Smooth muscle cell (in vitro differentiated cells): ENCODE measurements at regions not wholly inside any gene's neighbourhood (a gene's known extent, or its start where the extent isn't known, plus 50 kb on each side); places are given as distances from the start of the nearest gene placed in this dataset.
A peak's percentile ranks its signal among the peaks of the same experiment; 100 is the strongest.

Experiments
- DNase-seq: peaks from one replicate; lab custom pipeline; 2025; ENCODE audit not compliant: unreplicated experiment; lab: John Stamatoyannopoulos, UW
- H2AFZ ChIP-seq: fragments of 200-600 bp; sonication (generic); 2 replicates; pipeline ENCODE4 v1.6.0; 2016; ENCODE audit warnings: antibody characterized with exemption, low read depth, mild to moderate bottlenecking
- H3F3A ChIP-seq: fragments of 200-600 bp; sonication (generic); 2 replicates; pipeline ENCODE4 v1.6.0; 2017; ENCODE audit warnings: antibody characterized with exemption, low read depth
- H3K27ac ChIP-seq: fragments of 200-600 bp; sonication (generic); 2 replicates; pipeline ENCODE4 v1.5.1; 2016; ENCODE audit warnings: low read depth, mild to moderate bottlenecking
- H3K27me3 ChIP-seq: fragments of 200-600 bp; sonication (generic); 2 replicates; pipeline ENCODE4 v1.6.1; 2016; ENCODE audit warnings: low read depth, mild to moderate bottlenecking
- H3K36me3 ChIP-seq: fragments of 200-600 bp; sonication (generic); 2 replicates; pipeline ENCODE4 v1.5.1; 2016; ENCODE audit warnings: low read depth
- H3K4me1 ChIP-seq: fragments of 200-600 bp; sonication (generic); 2 replicates; pipeline ENCODE4 v1.5.1; 2016; ENCODE audit warnings: low read depth
- H3K4me2 ChIP-seq: fragments of 200-600 bp; sonication (generic); 2 replicates; pipeline ENCODE4 v1.6.0; 2016; ENCODE audit warnings: mild to moderate bottlenecking
- H3K4me3 ChIP-seq: fragments of 200-600 bp; sonication (generic); 2 replicates; pipeline ENCODE4 v1.5.1; 2016; ENCODE audit warnings: mild to moderate bottlenecking
- H3K79me2 ChIP-seq: fragments of 200-600 bp; sonication (generic); 2 replicates; pipeline ENCODE4 v1.6.0; 2016; ENCODE audit warnings: low read depth, mild to moderate bottlenecking
- H3K9ac ChIP-seq: fragments of 200-600 bp; sonication (generic); 2 replicates; pipeline ENCODE4 v1.6.0; 2016; ENCODE audit warnings: low read depth
- H3K9me3 ChIP-seq: fragments of 200-600 bp; sonication (generic); replicated peaks from 2 replicates; pipeline ENCODE4 v1.5.1; 2016; ENCODE audit warnings: low read depth
- H4K20me1 ChIP-seq: fragments of 200-600 bp; sonication (generic); 2 replicates; pipeline ENCODE4 v1.6.0; 2016; ENCODE audit warnings: low read depth
- WGBS: methylation state at CpG from one replicate; pipeline ENCODE4 v1.1.7; 2016; ENCODE audit warnings: low lambda C conversion rate; 5-methylcytosine and 5-hydroxymethylcytosine counted together
- TF ChIP-seq, protein P1 (sequence below): fragments of 200-600 bp; sonication (generic); IDR thresholded peaks from 2 replicates; pipeline ENCODE4 v1.5.1; 2017; ENCODE audit warnings: borderline replicate concordance, mild to moderate bottlenecking, antibody characterized with exemption; ENCODE audit not compliant: insufficient read depth, poor library complexity, severe bottlenecking

DNA sequence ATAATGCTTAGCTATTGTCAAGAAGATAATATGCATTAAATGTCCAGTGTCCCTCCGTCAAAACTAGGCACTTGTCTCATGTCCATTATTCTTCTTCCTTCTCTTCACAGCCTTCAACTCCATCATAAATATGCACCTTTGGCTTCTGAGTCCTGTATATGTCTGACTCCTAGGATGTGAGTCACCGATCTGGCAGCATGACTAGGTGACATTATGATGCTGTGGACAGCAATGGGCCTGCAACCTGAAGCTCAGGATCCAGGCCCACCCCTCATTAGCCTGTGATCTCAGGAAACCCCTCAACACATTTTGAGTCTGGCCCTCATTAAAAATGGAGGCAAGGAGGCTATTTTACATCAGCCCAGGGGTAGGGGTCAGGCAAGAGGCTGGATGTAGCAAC, 362.5 kb upstream of the ZMIZ1 start:
- no peaks in the 10 kb centered on the region for H3K27me3 ChIP-seq
- no peak overlapping the region for H3K4me3 ChIP-seq
- WGBS = 83% methylated on average over 2 of the region's 2 CpGs
- TF ChIP-seq, protein P1, sequence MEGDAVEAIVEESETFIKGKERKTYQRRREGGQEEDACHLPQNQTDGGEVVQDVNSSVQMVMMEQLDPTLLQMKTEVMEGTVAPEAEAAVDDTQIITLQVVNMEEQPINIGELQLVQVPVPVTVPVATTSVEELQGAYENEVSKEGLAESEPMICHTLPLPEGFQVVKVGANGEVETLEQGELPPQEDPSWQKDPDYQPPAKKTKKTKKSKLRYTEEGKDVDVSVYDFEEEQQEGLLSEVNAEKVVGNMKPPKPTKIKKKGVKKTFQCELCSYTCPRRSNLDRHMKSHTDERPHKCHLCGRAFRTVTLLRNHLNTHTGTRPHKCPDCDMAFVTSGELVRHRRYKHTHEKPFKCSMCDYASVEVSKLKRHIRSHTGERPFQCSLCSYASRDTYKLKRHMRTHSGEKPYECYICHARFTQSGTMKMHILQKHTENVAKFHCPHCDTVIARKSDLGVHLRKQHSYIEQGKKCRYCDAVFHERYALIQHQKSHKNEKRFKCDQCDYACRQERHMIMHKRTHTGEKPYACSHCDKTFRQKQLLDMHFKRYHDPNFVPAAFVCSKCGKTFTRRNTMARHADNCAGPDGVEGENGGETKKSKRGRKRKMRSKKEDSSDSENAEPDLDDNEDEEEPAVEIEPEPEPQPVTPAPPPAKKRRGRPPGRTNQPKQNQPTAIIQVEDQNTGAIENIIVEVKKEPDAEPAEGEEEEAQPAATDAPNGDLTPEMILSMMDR = no peak
- no peak overlapping the region for H2AFZ ChIP-seq
- no peaks in the 10 kb centered on the region for H3K4me1 ChIP-seq
- no peak for DNase-seq
- no peaks in the 10 kb centered on the region for H3K9me3 ChIP-seq
- no peak overlapping the region for H3K4me2 ChIP-seq
- no peaks in the 10 kb centered on the region for H4K20me1 ChIP-seq
- no peak overlapping the region for H3K9ac ChIP-seq
- H3K79me2 ChIP-seq = no peaks in the 10 kb centered on the region
- no peaks in the 10 kb centered on the region for H3K36me3 ChIP-seq
- no peaks in the 10 kb centered on the region for H3F3A ChIP-seq
- H3K27ac ChIP-seq = peak overlapping the region; percentile 42

DNA sequence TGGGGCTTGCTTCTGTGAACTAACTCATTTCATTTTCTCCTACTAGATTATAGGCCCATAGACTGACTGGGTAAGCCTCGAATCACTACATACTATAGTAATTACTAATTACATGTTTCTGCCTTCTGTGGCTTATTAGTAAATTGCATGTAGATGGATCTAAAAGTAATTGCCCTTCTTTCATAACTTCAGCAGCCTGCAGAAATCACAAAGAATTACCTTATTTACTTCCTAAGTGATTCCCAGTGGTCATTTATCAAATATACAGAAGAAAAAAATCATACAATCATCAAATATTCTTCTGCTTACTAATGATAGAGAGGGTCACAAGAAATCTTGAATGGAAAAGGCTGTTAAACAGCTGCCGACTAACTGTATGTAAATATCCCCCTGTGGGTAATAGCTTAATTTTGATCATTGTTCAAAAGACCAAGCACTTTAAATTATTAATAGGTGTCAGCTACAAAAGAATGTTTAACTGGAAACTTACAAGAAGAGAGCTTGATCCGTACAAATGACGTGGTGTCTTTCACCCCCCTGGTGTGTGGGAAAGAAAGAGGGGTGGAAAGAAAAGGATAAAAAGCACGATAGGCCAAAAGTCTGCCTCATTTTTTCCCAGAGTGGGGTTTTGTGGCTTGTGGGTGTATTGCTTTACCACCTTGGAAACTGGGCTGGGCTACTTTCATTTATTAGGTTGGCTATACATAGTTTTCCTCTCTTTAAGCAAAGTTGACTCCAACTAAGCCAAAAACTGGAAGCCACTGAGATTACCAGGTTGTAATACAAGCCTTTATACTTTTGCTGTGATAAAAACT, 361.8 kb upstream of the ZMIZ1 start:
- Histone ChIP-seq H3F3A (no peaks in the 10 kb centered on the region), H3K4me1 (no peaks in the 10 kb centered on the region), H3K27ac (peak overlapping the region; percentile 42), H3K9me3 (no peaks in the 10 kb centered on the region), H3K4me2 (no peak overlapping the region), H3K36me3 (no peaks in the 10 kb centered on the region), H3K9ac (no peak overlapping the region), H3K79me2 (no peaks in the 10 kb centered on the region), H3K27me3 (no peaks in the 10 kb centered on the region), H4K20me1 (no peaks in the 10 kb centered on the region), H2AFZ (no peak overlapping the region), H3K4me3 (no peak overlapping the region)
- 52% methylated on average over 5 of the region's 5 CpGs for WGBS
- no peak for DNase-seq
- TF ChIP-seq, protein P1 = no peak

DNA sequence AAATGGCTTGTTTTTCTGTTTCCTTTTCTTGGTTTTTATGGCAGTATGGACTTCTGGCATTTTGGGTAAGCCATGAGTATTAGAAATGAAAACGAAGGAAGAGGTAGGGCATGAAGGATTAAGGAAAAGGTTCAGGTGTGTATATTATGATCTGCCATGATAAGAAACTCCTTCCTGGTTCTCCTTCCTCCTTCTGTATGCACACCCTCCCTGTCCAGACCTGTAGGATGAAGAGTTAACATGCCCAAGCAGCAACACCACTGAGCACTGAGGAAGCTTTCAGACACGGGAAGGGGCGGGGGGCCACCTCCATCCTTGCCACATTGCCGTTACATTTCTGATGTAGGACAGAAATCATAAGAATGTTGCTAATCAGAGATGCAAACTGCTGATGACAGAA, 361.0 kb upstream of the ZMIZ1 start:
- Histone ChIP-seq H3K27me3 (no peaks in the 10 kb centered on the region), H3K4me2 (no peak overlapping the region), H3K9me3 (no peaks in the 10 kb centered on the region), H3K79me2 (no peaks in the 10 kb centered on the region), H3K36me3 (no peaks in the 10 kb centered on the region), H3F3A (no peaks in the 10 kb centered on the region), H3K4me1 (no peaks in the 10 kb centered on the region), H3K4me3 (no peak overlapping the region), H3K27ac (no peak overlapping the region), H3K9ac (no peak overlapping the region), H4K20me1 (no peaks in the 10 kb centered on the region), H2AFZ (no peak overlapping the region)
- TF ChIP-seq, protein P1 = no peak
- DNase-seq = no peak
- WGBS = 69% methylated on average over 4 of the region's 4 CpGs

DNA sequence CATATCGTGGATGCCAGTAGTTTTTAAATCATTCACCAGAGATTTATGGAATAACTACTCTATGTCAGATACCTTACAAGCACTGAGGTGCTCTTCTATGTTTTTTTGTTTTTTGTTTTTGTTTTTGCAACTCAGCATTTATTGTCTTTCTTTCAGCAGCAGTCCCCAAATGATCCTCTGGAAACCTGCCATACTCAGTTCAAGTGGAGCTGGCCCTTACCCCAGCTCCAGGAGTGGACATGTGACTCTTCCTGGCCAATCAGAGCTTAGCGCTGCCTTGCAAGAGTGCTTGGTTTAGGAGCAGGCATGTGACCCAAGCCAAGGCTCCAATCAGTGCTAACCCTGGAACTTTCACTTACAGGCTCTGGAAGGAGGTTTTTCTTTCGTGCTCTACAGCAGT, 356.6 kb upstream of the ZMIZ1 start:
- WGBS = 96% methylated on average over 3 of the region's 3 CpGs
- no peaks in the 10 kb centered on the region for H3K79me2 ChIP-seq
- H4K20me1 ChIP-seq = no peaks in the 10 kb centered on the region
- H3K36me3 ChIP-seq = no peaks in the 10 kb centered on the region
- H3K4me3 ChIP-seq = no peak overlapping the region
- no peak overlapping the region for H3K9ac ChIP-seq
- no peaks in the 10 kb centered on the region for H3K4me1 ChIP-seq
- TF ChIP-seq, protein P1 = no peak
- no peaks in the 10 kb centered on the region for H3F3A ChIP-seq
- no peaks in the 10 kb centered on the region for H3K9me3 ChIP-seq
- no peak overlapping the region for H3K27ac ChIP-seq
- no peak for DNase-seq
- no peak overlapping the region for H2AFZ ChIP-seq
- H3K27me3 ChIP-seq = no peaks in the 10 kb centered on the region
- H3K4me2 ChIP-seq = no peak overlapping the region
